A673 (cell line): ENCODE measurements at regions not wholly inside any gene's neighbourhood (a gene's known extent, or its start where the extent isn't known, plus 50 kb on each side); places are given as distances from the start of the nearest gene placed in this dataset.

Experiments used
- BruUV-seq: library from RNA; stranded (reverse); fragments of 400-500 nt; replicated peaks from 2 replicates; lab custom pipeline; 2021; lab: Mats Ljungman, UMichigan
- CTCF ChIA-PET: fragments of 300-600 bp; sonication (Branson Sonifier 250); formaldehyde crosslinking; loops from one replicate; lab custom pipeline; 2022; ENCODE audit warnings: antibody characterized with exemption; lab: Charles Lee
- POLR2A ChIA-PET: fragments of 300-600 bp; sonication (Branson Sonifier 250); formaldehyde crosslinking; loops from one replicate; lab custom pipeline; 2022; ENCODE audit warnings: antibody characterized with exemption; ENCODE audit not compliant: low non-redundant PET; lab: Charles Lee
- DNase-seq: peaks from one replicate; pipeline ENCODE4 v3.0.0-alpha.2; 2015; ENCODE audit warnings: low spot score
- H3K27ac ChIP-seq: fragments of 200-600 bp; sonication (generic); 2 replicates; pipeline ENCODE4 v1.5.1; 2016; ENCODE audit warnings: mixed run types, low read depth, mild to moderate bottlenecking, mixed read lengths, antibody characterized with exemption, low read length; ENCODE audit not compliant: poor library complexity, severe bottlenecking
- H3K27me3 ChIP-seq: fragments of 200-600 bp; sonication (generic); replicated peaks from 2 replicates; pipeline ENCODE4 v1.6.1; 2017; ENCODE audit warnings: mixed run types, low read depth, mild to moderate bottlenecking, mixed read lengths, antibody characterized with exemption, low read length; ENCODE audit not compliant: insufficient read depth, poor library complexity
- H3K36me3 ChIP-seq: fragments of 200-600 bp; sonication (generic); 2 replicates; pipeline ENCODE4 v1.6.1; 2016; ENCODE audit warnings: mixed run types, mild to moderate bottlenecking, mixed read lengths, antibody characterized with exemption, low read length; ENCODE audit not compliant: insufficient read depth, poor library complexity, severe bottlenecking
- H3K4me1 ChIP-seq: fragments of 200-600 bp; sonication (generic); 2 replicates; pipeline ENCODE4 v1.6.1; 2017; ENCODE audit warnings: mixed run types, mild to moderate bottlenecking, mixed read lengths, antibody characterized with exemption, low read length; ENCODE audit not compliant: insufficient read depth, poor library complexity, severe bottlenecking
- H3K4me3 ChIP-seq: fragments of 200-600 bp; sonication (generic); 2 replicates; pipeline ENCODE4 v1.5.1; 2016; ENCODE audit warnings: low read depth, mixed run types, mild to moderate bottlenecking, mixed read lengths, low read length; ENCODE audit not compliant: poor library complexity, severe bottlenecking
- H3K9me3 ChIP-seq: fragments of 200-600 bp; sonication (generic); 2 replicates; pipeline ENCODE4 v1.6.1; 2016; ENCODE audit warnings: mixed run types, low read depth, mild to moderate bottlenecking, mixed read lengths, antibody characterized with exemption, low read length; ENCODE audit not compliant: poor library complexity, severe bottlenecking
- CTCF ChIP-seq: fragments of 300-800, 200-600 bp; sonication (generic); conservative IDR thresholded peaks from 2 replicates; pipeline ENCODE4 v1.5.1; 2017; ENCODE audit warnings: low read depth, mild to moderate bottlenecking, antibody characterized with exemption, low read length, moderate library complexity, mixed read lengths
- EZH2 ChIP-seq: fragments of 200-600 bp; sonication (generic); IDR thresholded peaks from 2 replicates; pipeline ENCODE4 v1.6.1; 2017; ENCODE audit warnings: borderline replicate concordance, low read depth, mild to moderate bottlenecking, mixed read lengths, antibody characterized with exemption, low read length; ENCODE audit not compliant: poor library complexity, severe bottlenecking
- intact Hi-C: fragments of 100-400 bp; cut with micrococcal nuclease; formaldehyde crosslinking; loops from one replicate; pipeline ENCODE4 v1.10.0; 2022; ENCODE audit not compliant: unreplicated experiment

GRCh38 chr11:37378958-37379357 lies 780.9 kb upstream of the RAG2 start:
- POLR2A ChIA-PET, result no interaction called here
- Histone ChIP-seq H3K27ac (no peak overlapping the region), H3K9me3 (peaks cover 16% of the 10 kb centered on the region), H3K27me3 (no peaks in the 10 kb centered on the region), H3K4me3 (no peak overlapping the region), H3K36me3 (no peaks in the 10 kb centered on the region), H3K4me1 (peaks cover 8% of the 10 kb centered on the region)
- no TSS peak for BruUV-seq
- CTCF ChIA-PET, result no interaction called here
- intact Hi-C loops, result no loop called here
- TF ChIP-seq CTCF (no peak), EZH2 (no peak)
- DNase-seq, result peak; percentile 55

GRCh38 chr11:37372667-37373066 lies 774.6 kb upstream of the RAG2 start:
- intact Hi-C loops, result no loop called here
- no TSS peak for BruUV-seq
- DNase-seq, result no peak
- Histone ChIP-seq H3K9me3 (peaks cover 28% of the 10 kb centered on the region), H3K27me3 (no peaks in the 10 kb centered on the region), H3K4me1 (no peaks in the 10 kb centered on the region), H3K27ac (no peak overlapping the region), H3K36me3 (no peaks in the 10 kb centered on the region), H3K4me3 (no peak overlapping the region)
- ChIA-PET POLR2A (no interaction called here), CTCF (no interaction called here)
- no peak for TF ChIP-seq CTCF
- no peak for TF ChIP-seq EZH2

GRCh38 chr11:37371346-37371970 lies 773.4 kb upstream of the RAG2 start:
- H3K4me1 ChIP-seq, result no peaks in the 10 kb centered on the region
- H3K36me3 ChIP-seq, result no peaks in the 10 kb centered on the region
- TF ChIP-seq EZH2, result no peak
- no peak for TF ChIP-seq CTCF
- BruUV-seq, result no TSS peak
- intact Hi-C loops, result no loop called here
- POLR2A ChIA-PET, result no interaction called here
- H3K27me3 ChIP-seq, result no peaks in the 10 kb centered on the region
- CTCF ChIA-PET, result no interaction called here
- no peak overlapping the region for H3K4me3 ChIP-seq
- no peak for DNase-seq
- H3K9me3 ChIP-seq, result peaks cover 16% of the 10 kb centered on the region
- no peak overlapping the region for H3K27ac ChIP-seq
